ENCODE measurements at regions not wholly inside any gene's neighbourhood (a gene's known extent, or its start where the extent isn't known, plus 50 kb on each side); places are given as distances from the start of the nearest gene placed in this dataset.

DNA sequence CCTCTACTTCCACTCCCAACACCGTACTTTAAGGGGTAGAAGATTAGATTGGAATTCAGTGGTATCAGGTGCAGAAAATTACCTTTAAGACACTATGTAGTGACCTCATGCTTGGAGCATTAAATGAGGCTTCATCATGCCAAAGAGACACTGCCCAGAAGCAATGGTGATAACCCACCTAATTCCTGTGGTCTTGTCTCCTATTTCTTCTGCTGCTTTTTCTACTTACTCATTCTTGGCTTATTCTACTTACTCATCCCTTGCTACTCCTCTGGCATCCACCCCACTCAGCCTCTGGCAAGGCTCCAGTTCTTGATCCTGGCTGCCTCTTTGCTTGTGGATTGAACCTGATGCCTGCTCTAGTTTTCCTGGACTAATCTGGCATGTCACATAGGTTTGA lies 62.3 kb upstream of the ADAMTS3 start:
- TF ChIP-seq ZNF274 (IDR thresholded peaks at IDR 0.05; ENCODE audit: low read depth, low read length) = no peak
- H3K27me3 ChIP-seq (ENCODE audit: insufficient read depth, insufficient read length) = no peaks in the 10 kb centered on the region
- H3K9me3 ChIP-seq (ENCODE audit: insufficient read depth, low read length) = no peaks in the 10 kb centered on the region
- no peaks in the 10 kb centered on the region for H3K36me3 ChIP-seq (ENCODE audit: insufficient read depth, insufficient read length, low read length)
- no peaks in the 10 kb centered on the region for H3K4me1 ChIP-seq (ENCODE audit: insufficient read depth, insufficient read length)
- no peak overlapping the region for H3K9ac ChIP-seq (ENCODE audit: insufficient read length, low read depth)
- no peak for DNase-seq (ENCODE audit: low read depth, low spot score)
- H3K4me3 ChIP-seq (ENCODE audit: insufficient read length, low read depth) = no peak overlapping the region

DNA sequence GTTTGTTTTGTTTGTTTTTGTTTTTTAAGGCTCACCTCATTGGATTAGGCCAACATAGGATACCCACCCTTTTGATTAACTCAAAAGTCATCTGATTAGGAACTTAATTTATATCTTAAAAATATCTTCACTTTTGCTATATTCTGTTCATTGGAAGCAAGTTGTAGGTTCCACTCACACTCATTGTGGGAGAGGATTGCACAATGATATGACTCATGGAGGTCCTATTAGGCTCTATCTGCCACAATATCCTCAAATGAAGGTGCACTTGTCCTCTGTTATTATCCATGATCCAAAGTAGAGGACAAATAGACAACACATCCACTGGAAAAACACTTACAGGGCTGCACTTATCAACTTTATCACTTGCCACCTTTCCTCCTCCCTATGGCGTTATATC lies 60.5 kb upstream of the ADAMTS3 start:
- Histone ChIP-seq H3K27me3 (ENCODE audit: insufficient read depth, insufficient read length) (no peaks in the 10 kb centered on the region), H3K4me3 (ENCODE audit: insufficient read length, low read depth) (no peak overlapping the region), H3K36me3 (ENCODE audit: insufficient read depth, insufficient read length, low read length) (no peaks in the 10 kb centered on the region), H3K9me3 (ENCODE audit: insufficient read depth, low read length) (no peaks in the 10 kb centered on the region), H3K9ac (ENCODE audit: insufficient read length, low read depth) (no peak overlapping the region), H3K4me1 (ENCODE audit: insufficient read depth, insufficient read length) (no peaks in the 10 kb centered on the region)
- DNase-seq (ENCODE audit: low read depth, low spot score) = no peak
- TF ChIP-seq ZNF274 (IDR thresholded peaks at IDR 0.05; ENCODE audit: low read depth, low read length) = no peak
- no peak for TF ChIP-seq SUZ12 (IDR thresholded peaks at IDR 0.05; ENCODE audit: extremely low read depth, insufficient read depth, insufficient read length)
- no peak for TF ChIP-seq YY1 (IDR thresholded peaks at IDR 0.05; ENCODE audit: insufficient read depth, insufficient read length)

DNA sequence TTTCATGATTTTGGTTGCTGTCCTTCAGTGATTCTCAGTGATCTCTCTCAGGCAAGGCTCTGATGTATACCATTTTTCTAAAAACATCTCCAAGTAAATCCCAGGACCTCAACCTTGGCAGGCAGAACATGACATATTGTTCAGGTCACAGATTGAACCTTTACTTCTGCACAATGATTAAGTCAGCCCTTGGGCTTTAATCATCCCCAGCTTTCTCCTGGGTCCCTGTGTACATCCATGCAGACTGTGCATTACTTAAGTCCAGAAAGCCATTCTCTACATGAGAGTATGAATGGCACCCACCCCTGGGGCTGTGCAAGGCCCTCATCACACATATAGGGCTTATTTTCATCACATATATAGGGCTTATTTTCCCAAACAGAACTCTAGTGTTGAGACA lies 58.7 kb upstream of the ADAMTS3 start:
- Histone ChIP-seq H3K27me3 (ENCODE audit: insufficient read depth, insufficient read length) (no peaks in the 10 kb centered on the region), H3K36me3 (ENCODE audit: insufficient read depth, insufficient read length, low read length) (no peaks in the 10 kb centered on the region), H3K4me1 (ENCODE audit: insufficient read depth, insufficient read length) (no peaks in the 10 kb centered on the region), H3K9ac (ENCODE audit: insufficient read length, low read depth) (no peak overlapping the region), H3K9me3 (ENCODE audit: insufficient read depth, low read length) (no peaks in the 10 kb centered on the region), H3K4me3 (ENCODE audit: insufficient read length, low read depth) (no peak overlapping the region)
- TF ChIP-seq YY1 (IDR thresholded peaks at IDR 0.05; ENCODE audit: insufficient read depth, insufficient read length) = no peak
- no peak for TF ChIP-seq ZNF274 (IDR thresholded peaks at IDR 0.05; ENCODE audit: low read depth, low read length)
- TF ChIP-seq SUZ12 (IDR thresholded peaks at IDR 0.05; ENCODE audit: extremely low read depth, insufficient read depth, insufficient read length) = no peak
- DNase-seq (ENCODE audit: low read depth, low spot score) = no peak
